BJ (cell line): ENCODE measurements at regions not wholly inside any gene's neighbourhood (a gene's known extent, or its start where the extent isn't known, plus 50 kb on each side); places are given as distances from the start of the nearest gene placed in this dataset.

Experiments used
- CTCF ChIA-PET: fragments of 350-600 bp; formaldehyde crosslinking; extraction: SDS; loops from one replicate; lab custom pipeline; 2021; ENCODE audit warnings: antibody characterized with exemption, inconsistent platforms; lab: Yijun Ruan, JAX
- POLR2A ChIA-PET: fragments of 300-600 bp; sonication (Branson Sonifier 250); formaldehyde crosslinking; extraction: SDS; loops from one replicate; lab custom pipeline; 2021; ENCODE audit warnings: antibody characterized with exemption; lab: Charles Lee
- DNase-seq: peaks from one replicate; pipeline ENCODE4 v3.0.0-alpha.2; 2011; ENCODE audit warnings: low read depth
- H3K27me3 ChIP-seq: 2 replicates; pipeline ENCODE4 v1.6.0; 2011; ENCODE audit warnings: low read length; ENCODE audit not compliant: control insufficient read depth, insufficient read depth
- H3K36me3 ChIP-seq: 2 replicates; pipeline ENCODE4 v1.5.1; 2011; ENCODE audit warnings: low read length; ENCODE audit not compliant: control insufficient read depth, insufficient read depth
- H3K4me3 ChIP-seq: 2 replicates; pipeline ENCODE4 v1.5.1; 2011; ENCODE audit warnings: low read depth, mild to moderate bottlenecking, control low read depth, low read length
- CTCF ChIP-seq: IDR thresholded peaks from 2 replicates; pipeline ENCODE4 v1.5.1; 2011; ENCODE audit warnings: low read depth, mild to moderate bottlenecking, control low read depth, inconsistent platforms, low read length, moderate library complexity; ENCODE audit not compliant: insufficient read depth

- no peak for DNase-seq
- Histone ChIP-seq H3K36me3 (no peaks in the 10 kb centered on the region), H3K4me3 (no peak overlapping the region), H3K27me3 (peaks cover 2% of the 10 kb centered on the region; the same call in 1 of the 2 replicates)
- TF ChIP-seq CTCF, result no peak
- ChIA-PET CTCF (no interaction called here), POLR2A (no interaction called here)
Measured at GRCh38 chr11:115576606-115577380, 72.6 kb upstream of the CADM1 start.

- no peak for TF ChIP-seq CTCF
- no peaks in the 10 kb centered on the region for H3K27me3 ChIP-seq
- no peaks in the 10 kb centered on the region for H3K36me3 ChIP-seq
- ChIA-PET CTCF (no interaction called here), POLR2A (no interaction called here)
- no peak for DNase-seq
- H3K4me3 ChIP-seq, result no peak overlapping the region
Measured at GRCh38 chr11:115572551-115572950, 68.3 kb upstream of the CADM1 start.

- no peaks in the 10 kb centered on the region for H3K36me3 ChIP-seq
- H3K4me3 ChIP-seq, result no peak overlapping the region
- no peak for DNase-seq
- TF ChIP-seq CTCF, result no peak
- ChIA-PET POLR2A (no interaction called here), CTCF (interaction anchor here (0.6 kb wide), 1 partner anchor 393 kb away, joined by 3 read pairs; no protein-coding TSS in a partner anchor)
- no peaks in the 10 kb centered on the region for H3K27me3 ChIP-seq
Measured at GRCh38 chr11:115566180-115566764, 62.1 kb upstream of the CADM1 start.

GRCh38 chr11:115564851-115565250 lies 60.6 kb upstream of the CADM1 start:
- Histone ChIP-seq H3K36me3 (no peaks in the 10 kb centered on the region), H3K27me3 (no peaks in the 10 kb centered on the region), H3K4me3 (no peak overlapping the region)
- CTCF ChIA-PET, result no interaction called here
- POLR2A ChIA-PET, result no interaction called here
- no peak for TF ChIP-seq CTCF
- DNase-seq, result no peak

GRCh38 chr11:115561116-115561515 lies 56.9 kb upstream of the CADM1 start:
- no peak overlapping the region for H3K4me3 ChIP-seq
- ChIA-PET CTCF (no interaction called here), POLR2A (no interaction called here)
- no peaks in the 10 kb centered on the region for H3K36me3 ChIP-seq
- H3K27me3 ChIP-seq, result no peaks in the 10 kb centered on the region
- DNase-seq, result no peak
- no peak for TF ChIP-seq CTCF
